ENCODE measurements at regions not wholly inside any gene's neighbourhood (a gene's known extent, or its start where the extent isn't known, plus 50 kb on each side); places are given as distances from the start of the nearest gene placed in this dataset.
A peak's percentile ranks its signal among the peaks of the same experiment; 100 is the strongest.

GRCh38 chr4:149269835-149270234, 545.8 kb downstream of the IQCM start:
- intact Hi-C loops (cut with DNase I), result no loop called here
- no peak for DNase-seq
- Histone ChIP-seq H3K27me3 (no peaks in the 10 kb centered on the region), H3K36me3 (no peaks in the 10 kb centered on the region), H3K27ac (no peak overlapping the region), H3K9me3 (no peaks in the 10 kb centered on the region), H3K4me1 (no peaks in the 10 kb centered on the region), H3K4me3 (no peak overlapping the region)
- 95 to 100% methylated on average over 1 of the region's 1 CpG for WGBS, 2 donors
- TF ChIP-seq, protein P1, sequence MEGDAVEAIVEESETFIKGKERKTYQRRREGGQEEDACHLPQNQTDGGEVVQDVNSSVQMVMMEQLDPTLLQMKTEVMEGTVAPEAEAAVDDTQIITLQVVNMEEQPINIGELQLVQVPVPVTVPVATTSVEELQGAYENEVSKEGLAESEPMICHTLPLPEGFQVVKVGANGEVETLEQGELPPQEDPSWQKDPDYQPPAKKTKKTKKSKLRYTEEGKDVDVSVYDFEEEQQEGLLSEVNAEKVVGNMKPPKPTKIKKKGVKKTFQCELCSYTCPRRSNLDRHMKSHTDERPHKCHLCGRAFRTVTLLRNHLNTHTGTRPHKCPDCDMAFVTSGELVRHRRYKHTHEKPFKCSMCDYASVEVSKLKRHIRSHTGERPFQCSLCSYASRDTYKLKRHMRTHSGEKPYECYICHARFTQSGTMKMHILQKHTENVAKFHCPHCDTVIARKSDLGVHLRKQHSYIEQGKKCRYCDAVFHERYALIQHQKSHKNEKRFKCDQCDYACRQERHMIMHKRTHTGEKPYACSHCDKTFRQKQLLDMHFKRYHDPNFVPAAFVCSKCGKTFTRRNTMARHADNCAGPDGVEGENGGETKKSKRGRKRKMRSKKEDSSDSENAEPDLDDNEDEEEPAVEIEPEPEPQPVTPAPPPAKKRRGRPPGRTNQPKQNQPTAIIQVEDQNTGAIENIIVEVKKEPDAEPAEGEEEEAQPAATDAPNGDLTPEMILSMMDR (IDR thresholded peaks at IDR 0.05), result no peak
- no peak for TF ChIP-seq POLR2A (IDR thresholded peaks at IDR 0.05)

GRCh38 chr4:149266301-149266700, 549.3 kb downstream of the IQCM start:
- Histone ChIP-seq H3K4me3 (no peak overlapping the region), H3K4me1 (no peaks in the 10 kb centered on the region), H3K36me3 (no peaks in the 10 kb centered on the region), H3K27me3 (no peaks in the 10 kb centered on the region), H3K9me3 (no peaks in the 10 kb centered on the region), H3K27ac (no peak overlapping the region)
- TF ChIP-seq, protein P1 (IDR thresholded peaks at IDR 0.05), result no peak
- no peak for TF ChIP-seq POLR2A (IDR thresholded peaks at IDR 0.05)
- intact Hi-C loops (cut with DNase I), result no loop called here
- WGBS, 2 donors, result 69 to 71% methylated on average over 3 of the region's 3 CpGs
- no peak for DNase-seq

DNA sequence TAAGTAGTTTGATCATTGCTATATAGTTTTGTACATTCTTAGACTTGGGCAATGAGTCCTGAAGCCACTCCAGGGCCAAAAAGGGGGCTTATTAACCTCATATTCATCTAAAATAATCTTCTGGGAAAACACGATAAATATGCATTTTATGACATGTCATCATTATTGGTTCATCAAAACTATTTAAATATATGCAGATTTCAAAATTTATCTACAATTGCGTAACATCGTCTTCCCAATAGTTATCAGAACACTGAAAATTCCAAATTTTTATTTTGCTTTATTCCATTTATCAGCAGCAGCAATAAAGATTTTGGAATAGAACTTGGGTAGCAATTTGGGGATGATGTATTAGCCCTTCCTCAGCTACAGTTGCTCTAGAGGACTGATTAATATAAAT, 550.0 kb downstream of the IQCM start:
- H3K9me3 ChIP-seq, result no peaks in the 10 kb centered on the region
- no peaks in the 10 kb centered on the region for H3K36me3 ChIP-seq
- no peaks in the 10 kb centered on the region for H3K27me3 ChIP-seq
- no peak overlapping the region for H3K4me3 ChIP-seq
- 91 to 92% methylated on average over 3 of the region's 3 CpGs for WGBS, 2 donors
- TF ChIP-seq, protein P1 (IDR thresholded peaks at IDR 0.05), result no peak
- no peak for TF ChIP-seq POLR2A (IDR thresholded peaks at IDR 0.05)
- no peak for DNase-seq
- H3K4me1 ChIP-seq, result no peaks in the 10 kb centered on the region
- no peak overlapping the region for H3K27ac ChIP-seq
- intact Hi-C loops (cut with DNase I), result no loop called here

DNA sequence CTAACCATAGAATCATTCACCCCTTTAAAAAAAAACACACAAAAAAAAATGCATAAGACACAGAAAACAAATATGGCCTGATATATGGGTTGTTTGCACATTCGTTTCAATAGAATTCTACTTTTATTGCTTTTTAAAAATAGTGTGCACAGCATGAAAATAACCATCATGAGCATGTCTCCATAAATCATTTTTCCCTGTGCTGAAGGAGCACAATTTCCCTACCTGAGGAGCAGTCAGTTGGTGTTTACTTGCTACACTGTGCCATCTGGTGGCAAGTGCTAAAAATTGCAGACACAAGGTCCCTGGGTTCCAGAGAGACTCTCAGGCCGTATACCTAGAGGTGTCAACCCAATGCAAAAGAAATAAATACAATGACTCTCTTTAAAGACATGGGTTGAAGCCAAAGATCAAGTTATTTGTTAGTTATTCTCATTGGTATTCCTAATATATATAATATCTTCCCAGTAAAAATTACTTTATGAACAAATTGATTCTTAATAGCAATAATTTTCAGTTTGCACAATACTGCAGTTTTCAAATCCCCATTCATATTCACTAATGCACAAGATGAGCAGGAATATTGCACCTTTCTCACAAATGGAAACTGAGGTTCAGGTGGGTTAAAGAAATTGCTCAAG, 551.4 kb downstream of the IQCM start:
- Histone ChIP-seq H3K36me3 (no peaks in the 10 kb centered on the region), H3K27me3 (no peaks in the 10 kb centered on the region), H3K4me3 (no peak overlapping the region), H3K27ac (no peak overlapping the region), H3K9me3 (no peaks in the 10 kb centered on the region), H3K4me1 (no peaks in the 10 kb centered on the region)
- TF ChIP-seq, protein P1 (IDR thresholded peaks at IDR 0.05), result peak in 5 of 6 experiments; percentile 28 to 75 (median 53)
- no peak for TF ChIP-seq POLR2A (IDR thresholded peaks at IDR 0.05)
- DNase-seq, result no peak
- intact Hi-C loops (cut with DNase I), result no loop called here
- WGBS, 2 donors, result 52 to 65% methylated on average over 2 of the region's 2 CpGs

DNA sequence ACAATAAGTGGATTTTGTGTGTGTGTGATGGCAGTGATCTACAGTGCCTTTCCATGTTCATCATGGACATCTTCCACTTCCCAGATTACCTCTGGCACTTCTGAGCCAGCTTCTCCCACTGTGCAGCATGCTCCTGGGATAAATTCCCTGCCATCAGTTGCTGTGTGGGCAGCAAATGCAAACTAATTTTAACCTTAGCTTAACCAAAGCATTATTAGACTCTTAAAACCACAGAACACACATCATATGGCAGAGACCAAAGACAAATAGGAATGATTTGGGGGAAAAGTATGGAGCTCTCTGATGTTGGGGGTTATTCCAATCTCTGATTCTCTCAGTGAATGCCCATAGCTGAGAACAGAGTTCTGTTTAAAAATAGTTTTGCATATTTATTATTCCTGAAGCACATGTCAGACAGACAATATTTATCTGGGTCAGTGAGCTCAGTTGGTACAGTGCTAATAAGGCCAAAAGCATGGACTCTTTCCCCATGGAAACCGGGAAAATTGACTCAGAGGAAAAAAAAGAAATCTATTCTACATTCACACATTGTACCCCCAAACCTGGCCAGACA, 567.4 kb downstream of the IQCM start:
- Histone ChIP-seq H3K36me3 (no peaks in the 10 kb centered on the region), H3K4me1 (no peaks in the 10 kb centered on the region), H3K27ac (no peak overlapping the region), H3K9me3 (no peaks in the 10 kb centered on the region), H3K4me3 (no peak overlapping the region), H3K27me3 (no peaks in the 10 kb centered on the region)
- no peak for TF ChIP-seq POLR2A (IDR thresholded peaks at IDR 0.05)
- TF ChIP-seq, protein P1 (IDR thresholded peaks at IDR 0.05), result no peak
- DNase-seq, result no peak
- intact Hi-C loops (cut with DNase I), result no loop called here
- 69 to 71% methylated on average over 1 of the region's 1 CpG for WGBS, 2 donors

All from esophagus squamous epithelium (tissue), 5 donors.